Activated naive CD8-positive, alpha-beta T cell treated with anti-CD3 and anti-CD28 coated beads, Interleukin-2, amount 10 ng/mL, durations not matched to agents 7 days and 5 days (primary cell): ENCODE measurements at regions not wholly inside any gene's neighbourhood (a gene's known extent, or its start where the extent isn't known, plus 50 kb on each side); places are given as distances from the start of the nearest gene placed in this dataset.
"Not testable (repeated sequence)": the region's sequence is repeated elsewhere in the genome, so short reads cannot be mapped to it uniquely, and the experiment has no call there.

Experiments
- ATAC-seq: fragments of 150-1000 bp; cut with Tn5 transposase; one replicate; pipeline ENCODE4 v1.10.0; 2021; ENCODE audit warnings: low read depth, moderate library complexity
- POLR2A ChIA-PET: fragments of 350-600 bp; sonication (Branson Sonifier 250); formaldehyde crosslinking; loops from one replicate; lab custom pipeline; 2021; ENCODE audit warnings: antibody characterized with exemption; lab: Charles Lee
- DNase-seq: peaks from one replicate; pipeline ENCODE4 v3.0.0; 2021
- H3K27ac Mint-ChIP-seq: one replicate; pipeline ENCODE4 v1.8.0; 2022; ENCODE audit warnings: mild to moderate bottlenecking, mixed read lengths
- H3K27me3 Mint-ChIP-seq: one replicate; pipeline ENCODE4 v1.8.0; 2022; ENCODE audit warnings: mild to moderate bottlenecking, moderate library complexity, mixed read lengths
- H3K36me3 Mint-ChIP-seq: one replicate; pipeline ENCODE4 v1.8.0; 2021; ENCODE audit warnings: mild to moderate bottlenecking, mixed read lengths
- H3K4me1 Mint-ChIP-seq: one replicate; pipeline ENCODE4 v1.8.0; 2021; ENCODE audit warnings: mixed read lengths
- H3K4me3 Mint-ChIP-seq: one replicate; pipeline ENCODE4 v1.8.0; 2022; ENCODE audit warnings: mild to moderate bottlenecking, moderate library complexity, mixed read lengths
- H3K9me3 Mint-ChIP-seq: one replicate; pipeline ENCODE4 v1.8.0; 2021; ENCODE audit warnings: mixed read lengths

GRCh38 chr2:226183033-226183432 lies 616.6 kb downstream of the IRS1 start:
- H3K27me3 Mint-ChIP-seq, result no peaks in the 10 kb centered on the region
- H3K4me3 Mint-ChIP-seq, result no peak overlapping the region
- H3K27ac Mint-ChIP-seq, result no peak overlapping the region
- DNase-seq, result no peak
- no peaks in the 10 kb centered on the region for H3K4me1 Mint-ChIP-seq
- ATAC-seq, result no peak
- POLR2A ChIA-PET, result no interaction called here
- peaks cover 3% of the 10 kb centered on the region for H3K9me3 Mint-ChIP-seq
- no peaks in the 10 kb centered on the region for H3K36me3 Mint-ChIP-seq

GRCh38 chr2:226181909-226182308 lies 617.7 kb downstream of the IRS1 start:
- POLR2A ChIA-PET, result no interaction called here
- Mint-ChIP-seq H3K36me3 (no peaks in the 10 kb centered on the region), H3K4me3 (no peak overlapping the region), H3K4me1 (no peaks in the 10 kb centered on the region), H3K27ac (no peak overlapping the region), H3K27me3 (no peaks in the 10 kb centered on the region), H3K9me3 (peaks cover 3% of the 10 kb centered on the region)
- no peak for DNase-seq
- ATAC-seq, result no peak

DNA sequence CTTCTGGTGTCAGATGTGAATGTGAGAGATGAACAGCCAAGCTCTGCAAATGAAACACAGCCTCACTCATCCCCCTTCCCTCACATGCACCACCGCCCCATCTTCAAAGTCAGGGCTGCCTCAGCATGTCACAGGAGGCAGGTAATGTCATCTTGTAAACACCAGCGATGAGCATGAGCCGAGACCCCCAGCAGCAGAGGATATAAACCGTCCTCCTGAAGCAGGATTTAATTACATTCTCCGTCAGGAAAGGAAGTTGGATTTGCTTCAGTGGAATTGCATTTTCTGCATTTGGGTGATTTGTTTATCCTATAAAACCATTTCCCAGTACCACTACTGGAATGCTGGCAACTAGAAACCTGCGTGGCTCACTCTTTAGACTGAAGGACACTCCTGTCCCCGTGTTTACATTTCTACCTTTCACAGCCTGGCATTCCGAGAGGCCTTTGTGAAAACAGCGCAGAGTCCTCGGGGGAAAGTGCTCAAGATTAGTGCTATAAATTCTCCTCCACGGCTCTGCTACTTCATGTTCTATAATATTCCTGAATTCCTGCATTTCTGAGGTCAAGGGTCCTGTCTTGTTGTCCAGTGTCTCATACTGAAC lies 619.2 kb downstream of the IRS1 start:
- H3K36me3 Mint-ChIP-seq, result no peaks in the 10 kb centered on the region
- no peak overlapping the region for H3K4me3 Mint-ChIP-seq
- H3K4me1 Mint-ChIP-seq, result no peaks in the 10 kb centered on the region
- DNase-seq (no peak), ATAC-seq (no peak)
- H3K27me3 Mint-ChIP-seq, result no peaks in the 10 kb centered on the region
- POLR2A ChIA-PET, result no interaction called here
- H3K9me3 Mint-ChIP-seq, result peaks cover 5% of the 10 kb centered on the region
- no peak overlapping the region for H3K27ac Mint-ChIP-seq

- Mint-ChIP-seq H3K9me3 (peaks cover 5% of the 10 kb centered on the region), H3K36me3 (no peaks in the 10 kb centered on the region), H3K27ac (no peak overlapping the region), H3K4me1 (no peaks in the 10 kb centered on the region), H3K27me3 (no peaks in the 10 kb centered on the region), H3K4me3 (no peak overlapping the region)
- DNase-seq, result no peak
- no peak for ATAC-seq
- POLR2A ChIA-PET, result no interaction called here
Measured at GRCh38 chr2:226179010-226179409, 620.6 kb downstream of the IRS1 start.

- Mint-ChIP-seq H3K36me3 (no peaks in the 10 kb centered on the region), H3K4me3 (no peak overlapping the region)
Measured at GRCh38 chr2:226176283-226176984, 623.2 kb downstream of the IRS1 start.

GRCh38 chr2:226174390-226174789 lies 625.2 kb downstream of the IRS1 start:
- Mint-ChIP-seq H3K27me3 (no peaks in the 10 kb centered on the region), H3K27ac (no peak overlapping the region), H3K4me1 (no peaks in the 10 kb centered on the region), H3K9me3 (peaks cover 5% of the 10 kb centered on the region), H3K4me3 (no peak overlapping the region), H3K36me3 (no peaks in the 10 kb centered on the region)
- ATAC-seq (no peak), DNase-seq (no peak)
- POLR2A ChIA-PET, result no interaction called here

More at GRCh38 chr2:226176283-226176984, 623.2 kb downstream of the IRS1 start:
- no peak overlapping the region for H3K27ac Mint-ChIP-seq
- no peaks in the 10 kb centered on the region for H3K4me1 Mint-ChIP-seq
- ATAC-seq, result no peak
- POLR2A ChIA-PET, result no interaction called here
- peaks cover 5% of the 10 kb centered on the region for H3K9me3 Mint-ChIP-seq
- DNase-seq, result no peak
- H3K27me3 Mint-ChIP-seq, result no peaks in the 10 kb centered on the region

- H3K4me1 Mint-ChIP-seq, result no peaks in the 10 kb centered on the region
- POLR2A ChIA-PET, result no interaction called here
- no peaks in the 10 kb centered on the region for H3K36me3 Mint-ChIP-seq
- ATAC-seq (no peak), DNase-seq (no peak)
- no peak overlapping the region for H3K27ac Mint-ChIP-seq
- H3K4me3 Mint-ChIP-seq, result no peak overlapping the region
- H3K27me3 Mint-ChIP-seq, result no peaks in the 10 kb centered on the region
- peaks cover 2% of the 10 kb centered on the region for H3K9me3 Mint-ChIP-seq
Measured at GRCh38 chr2:226172939-226173338, 626.7 kb downstream of the IRS1 start.

DNA sequence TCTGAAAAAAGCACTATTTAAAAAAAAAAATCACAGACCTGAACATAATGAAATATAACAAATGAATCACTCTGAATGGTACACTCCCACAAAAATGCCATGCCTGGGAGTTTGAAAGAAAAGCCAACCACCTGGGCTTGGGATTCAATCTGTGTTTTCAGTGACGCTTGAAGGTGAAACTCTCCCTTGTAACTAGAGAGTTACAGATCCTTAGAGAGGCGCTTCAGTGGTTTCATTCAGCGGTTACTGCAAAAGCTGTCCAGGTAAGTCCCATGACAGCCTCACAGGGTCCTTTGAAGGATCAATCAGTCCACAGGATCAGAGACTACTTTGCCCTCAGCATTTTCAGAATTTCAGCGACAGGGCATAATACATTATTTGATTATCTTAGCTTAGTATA lies 627.3 kb downstream of the IRS1 start:
- peaks cover 2% of the 10 kb centered on the region for H3K9me3 Mint-ChIP-seq

DNA sequence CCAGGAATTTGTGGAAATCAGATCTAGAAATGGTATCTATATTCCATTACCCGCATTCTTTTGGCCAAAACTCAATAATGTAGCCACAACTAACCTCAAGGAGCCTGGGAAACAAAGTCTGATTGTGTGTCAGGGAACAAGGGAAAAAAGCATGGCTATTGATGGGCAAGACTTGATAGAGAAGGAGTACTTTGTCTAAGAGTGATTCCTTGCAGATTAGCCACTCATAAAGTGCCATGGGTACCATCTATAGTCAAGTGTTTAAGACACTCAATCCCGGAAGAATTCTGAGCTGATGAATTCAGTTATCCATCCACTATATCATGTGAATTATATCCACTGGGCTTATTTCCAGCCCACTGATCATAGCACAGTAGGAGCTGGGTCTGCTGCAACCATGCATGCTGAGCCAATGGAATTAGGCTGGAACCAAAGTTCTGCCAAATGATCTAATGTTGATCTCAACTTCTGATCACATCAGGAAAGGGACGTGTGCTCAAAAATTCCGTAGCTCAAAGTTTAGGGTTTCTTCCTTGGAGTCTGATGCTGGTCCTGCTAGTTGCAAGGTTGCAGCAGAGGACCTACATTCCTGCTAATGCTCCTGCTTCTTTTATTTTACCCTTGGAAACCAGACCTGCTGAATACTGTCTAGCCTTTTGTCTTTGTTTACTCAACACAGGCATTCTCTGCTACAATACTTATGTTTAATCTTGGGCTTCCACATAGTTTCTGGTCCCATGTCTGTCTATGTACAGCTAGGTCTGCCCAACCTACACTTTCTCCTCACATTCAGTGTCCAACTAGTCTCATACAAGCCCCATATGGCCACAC lies 629.7 kb downstream of the IRS1 start:
- DNase-seq, result no peak
- Mint-ChIP-seq H3K4me3 (no peak overlapping the region), H3K9me3 (no peaks in the 10 kb centered on the region), H3K27me3 (no peaks in the 10 kb centered on the region), H3K4me1 (no peaks in the 10 kb centered on the region), H3K36me3 (no peaks in the 10 kb centered on the region), H3K27ac (no peak overlapping the region)
- POLR2A ChIA-PET, result no interaction called here
- ATAC-seq, result no peak

More for the DNA sequence above, 627.3 kb downstream of the IRS1 start:
- H3K4me3 Mint-ChIP-seq, result no peak overlapping the region
- H3K4me1 Mint-ChIP-seq, result no peaks in the 10 kb centered on the region
- H3K36me3 Mint-ChIP-seq, result no peaks in the 10 kb centered on the region
- H3K27ac Mint-ChIP-seq, result no peak overlapping the region
- POLR2A ChIA-PET, result no interaction called here
- no peaks in the 10 kb centered on the region for H3K27me3 Mint-ChIP-seq
- DNase-seq (no peak), ATAC-seq (no peak)

GRCh38 chr2:226168496-226169160 lies 631.0 kb downstream of the IRS1 start:
- Mint-ChIP-seq H3K9me3 (no peaks in the 10 kb centered on the region), H3K4me1 (no peaks in the 10 kb centered on the region), H3K27ac (no peak overlapping the region), H3K36me3 (no peaks in the 10 kb centered on the region), H3K4me3 (no peak overlapping the region), H3K27me3 (no peaks in the 10 kb centered on the region)
- ATAC-seq, result no peak
- DNase-seq, result no peak
- POLR2A ChIA-PET, result no interaction called here

- Mint-ChIP-seq H3K4me3 (no peak overlapping the region), H3K27ac (no peak overlapping the region), H3K4me1 (no peaks in the 10 kb centered on the region), H3K9me3 (no peaks in the 10 kb centered on the region), H3K27me3 (no peaks in the 10 kb centered on the region), H3K36me3 (no peaks in the 10 kb centered on the region)
- DNase-seq (no peak), ATAC-seq (no peak)
- POLR2A ChIA-PET, result no interaction called here
Measured at GRCh38 chr2:226164512-226164911, 635.1 kb downstream of the IRS1 start.

GRCh38 chr2:226160617-226161016 lies 639.0 kb downstream of the IRS1 start:
- DNase-seq, H3K4me3 Mint-ChIP-seq, H3K36me3 Mint-ChIP-seq, H3K27ac Mint-ChIP-seq, H3K4me1 Mint-ChIP-seq, POLR2A ChIA-PET, H3K9me3 Mint-ChIP-seq, ATAC-seq, H3K27me3 Mint-ChIP-seq: not testable (repeated sequence)

GRCh38 chr2:226159875-226160479 lies 639.6 kb downstream of the IRS1 start:
- H3K4me3 Mint-ChIP-seq, result no peak overlapping the region

More at GRCh38 chr2:226159875-226160479, 639.6 kb downstream of the IRS1 start:
- Mint-ChIP-seq H3K9me3 (no peaks in the 10 kb centered on the region), H3K27me3 (no peaks in the 10 kb centered on the region), H3K36me3 (no peaks in the 10 kb centered on the region), H3K4me1 (no peaks in the 10 kb centered on the region), H3K27ac (no peak overlapping the region)
- DNase-seq, result no peak
- POLR2A ChIA-PET, result no interaction called here
- ATAC-seq, result no peak
